Fibroblast of lung (primary cell): ENCODE measurements at regions not wholly inside any gene's neighbourhood (a gene's known extent, or its start where the extent isn't known, plus 50 kb on each side); places are given as distances from the start of the nearest gene placed in this dataset.
A peak's percentile ranks its signal among the peaks of the same experiment; 100 is the strongest.

Source experiments
- DNase-seq, 2 donors: peaks; one replicate each; pipeline versions ENCODE4 v3.0.0 to v3.0.0-alpha.2; 2010; ENCODE audit warnings: low read depth in 2 of 2
- H2AFZ ChIP-seq: 2 replicates; pipeline ENCODE4 v1.5.1; 2012; ENCODE audit warnings: low read length, control low read depth, inconsistent platforms
- H3K27ac ChIP-seq: 2 replicates; pipeline ENCODE4 v1.5.1; 2011; ENCODE audit warnings: low read length, control low read depth; ENCODE audit not compliant: insufficient read depth
- H3K27me3 ChIP-seq: 2 replicates; pipeline ENCODE4 v1.5.1; 2011; ENCODE audit warnings: mild to moderate bottlenecking, low read length; ENCODE audit not compliant: control insufficient read depth, insufficient read depth
- H3K36me3 ChIP-seq: 2 replicates; pipeline ENCODE4 v1.5.1; 2011; ENCODE audit warnings: low read length; ENCODE audit not compliant: control insufficient read depth, insufficient read depth
- H3K4me1 ChIP-seq: 2 replicates; pipeline ENCODE4 v1.5.1; 2011; ENCODE audit warnings: low read length; ENCODE audit not compliant: control insufficient read depth, insufficient read depth; ENCODE audit errors: extremely low read depth
- H3K4me2 ChIP-seq: 2 replicates; pipeline ENCODE4 v1.5.1; 2011; ENCODE audit warnings: low read length, control low read depth; ENCODE audit not compliant: insufficient read depth; ENCODE audit errors: extremely low read depth
- H3K4me3 ChIP-seq, 4 experiments: fragments of 200-600 bp in 1 of 4; sonication (generic) in 1 of 4; replicated peaks in 1 of 4; 2 replicates each; pipeline ENCODE4 v1.5.1; 2011 to 2016; ENCODE audit warnings: low read length in 4 of 4, low read depth in 3 of 4, mild to moderate bottlenecking in 3 of 4, control low read depth in 2 of 4, inconsistent platforms in 1 of 4, mixed read lengths in 1 of 4; ENCODE audit not compliant: insufficient read depth in 1 of 4; ENCODE audit errors: control extremely low read depth in 1 of 4
- H3K79me2 ChIP-seq: 2 replicates; pipeline ENCODE4 v1.5.1; 2012; ENCODE audit warnings: mild to moderate bottlenecking, low read length, inconsistent platforms; ENCODE audit not compliant: control insufficient read depth, insufficient read depth
- H3K9ac ChIP-seq: 2 replicates; pipeline ENCODE4 v1.5.1; 2011; ENCODE audit warnings: mild to moderate bottlenecking, low read length, control low read depth; ENCODE audit not compliant: insufficient read depth
- H3K9me3 ChIP-seq: 2 replicates; pipeline ENCODE4 v1.5.1; 2012; ENCODE audit warnings: low read depth, low read length; ENCODE audit not compliant: control insufficient read depth, insufficient read depth
- H4K20me1 ChIP-seq: 2 replicates; pipeline ENCODE4 v1.5.1; 2011; ENCODE audit warnings: low read length; ENCODE audit not compliant: control insufficient read depth, insufficient read depth; ENCODE audit errors: extremely low read depth
- EZH2 ChIP-seq: IDR thresholded peaks from 2 replicates; pipeline ENCODE4 v1.5.1; 2012; ENCODE audit warnings: low read length, control low read depth, mild to moderate bottlenecking; ENCODE audit errors: missing control alignments
- TF ChIP-seq, protein P1 (sequence below), 2 donors: IDR thresholded peaks in 1 of 2; conservative IDR thresholded peaks in 1 of 2; 1 replicate in 1 of 2; 2 replicates in 1 of 2; pipeline ENCODE4 v1.5.1; 2011 to 2012; ENCODE audit warnings: low read length in 2 of 2, control low read depth in 1 of 2, inconsistent platforms in 1 of 2, low read depth in 1 of 2, mild to moderate bottlenecking in 1 of 2

DNA sequence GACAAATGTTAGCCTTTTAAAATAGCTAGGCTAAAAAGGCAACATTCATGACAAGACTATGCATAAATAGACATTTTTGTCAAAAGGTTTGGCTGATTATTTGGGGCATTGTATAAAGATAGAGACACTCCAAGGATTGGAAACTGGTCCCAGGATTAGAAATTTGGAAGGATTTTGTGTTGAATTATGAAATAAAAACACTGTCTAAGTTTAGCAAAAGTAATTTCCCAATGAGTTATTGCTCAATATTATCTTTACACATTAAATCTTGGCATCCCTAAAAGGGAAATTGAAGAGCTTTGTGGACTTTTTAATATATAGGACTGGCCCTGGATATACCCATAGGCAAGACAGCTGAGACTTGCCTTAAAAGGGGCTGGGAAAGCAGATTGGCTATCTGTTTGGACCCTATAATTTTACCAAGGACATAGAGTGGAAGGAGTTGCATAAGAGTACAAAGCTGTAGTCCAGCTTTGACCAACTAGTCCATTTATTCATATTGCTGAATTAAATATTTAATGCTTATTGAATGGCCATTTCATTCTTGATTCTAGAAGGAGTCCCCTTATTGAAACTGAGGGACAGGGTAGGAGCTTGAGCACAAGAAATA lies 382.7 kb downstream of the METTL15 start:
- no peaks in the 10 kb centered on the region for H3K36me3 ChIP-seq
- H3K9ac ChIP-seq = no peak overlapping the region
- H3K4me1 ChIP-seq = no peaks in the 10 kb centered on the region
- H2AFZ ChIP-seq = no peak overlapping the region
- no peak overlapping the region for H3K27ac ChIP-seq
- no peak overlapping the region for H3K4me3 ChIP-seq
- DNase-seq = peak in 1 of 2 donors; percentile 60
- H3K79me2 ChIP-seq = no peaks in the 10 kb centered on the region
- H3K4me2 ChIP-seq = no peak overlapping the region
- H4K20me1 ChIP-seq = no peaks in the 10 kb centered on the region
- H3K9me3 ChIP-seq = no peaks in the 10 kb centered on the region
- no peaks in the 10 kb centered on the region for H3K27me3 ChIP-seq
- TF ChIP-seq, protein P1, sequence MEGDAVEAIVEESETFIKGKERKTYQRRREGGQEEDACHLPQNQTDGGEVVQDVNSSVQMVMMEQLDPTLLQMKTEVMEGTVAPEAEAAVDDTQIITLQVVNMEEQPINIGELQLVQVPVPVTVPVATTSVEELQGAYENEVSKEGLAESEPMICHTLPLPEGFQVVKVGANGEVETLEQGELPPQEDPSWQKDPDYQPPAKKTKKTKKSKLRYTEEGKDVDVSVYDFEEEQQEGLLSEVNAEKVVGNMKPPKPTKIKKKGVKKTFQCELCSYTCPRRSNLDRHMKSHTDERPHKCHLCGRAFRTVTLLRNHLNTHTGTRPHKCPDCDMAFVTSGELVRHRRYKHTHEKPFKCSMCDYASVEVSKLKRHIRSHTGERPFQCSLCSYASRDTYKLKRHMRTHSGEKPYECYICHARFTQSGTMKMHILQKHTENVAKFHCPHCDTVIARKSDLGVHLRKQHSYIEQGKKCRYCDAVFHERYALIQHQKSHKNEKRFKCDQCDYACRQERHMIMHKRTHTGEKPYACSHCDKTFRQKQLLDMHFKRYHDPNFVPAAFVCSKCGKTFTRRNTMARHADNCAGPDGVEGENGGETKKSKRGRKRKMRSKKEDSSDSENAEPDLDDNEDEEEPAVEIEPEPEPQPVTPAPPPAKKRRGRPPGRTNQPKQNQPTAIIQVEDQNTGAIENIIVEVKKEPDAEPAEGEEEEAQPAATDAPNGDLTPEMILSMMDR (conservative IDR thresholded peaks at IDR 0.05 in 1 of 2, IDR thresholded peaks at IDR 0.05 in 1 of 2; ENCODE audit: low read depth in 1 of 2, low read length in 2 of 2) = no peak
- no peak for TF ChIP-seq EZH2

DNA sequence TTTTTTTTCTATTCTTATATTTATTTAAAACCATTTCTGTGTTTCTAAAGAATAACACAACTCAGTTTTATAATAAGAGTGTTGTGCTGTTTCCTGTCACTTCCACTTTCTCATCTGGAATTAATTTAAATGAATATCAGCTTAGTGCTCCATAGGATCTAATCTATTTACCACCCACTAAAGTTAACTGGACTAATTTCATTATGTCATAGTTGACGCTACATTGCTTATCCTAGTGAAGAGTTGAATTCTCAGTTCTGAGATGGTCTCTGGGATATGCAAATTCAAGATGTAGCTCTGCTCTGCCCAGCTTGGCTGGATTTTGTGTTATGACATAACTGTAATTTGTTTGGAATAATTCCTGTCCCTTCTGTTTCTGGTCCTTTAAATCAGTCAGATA lies 380.1 kb downstream of the METTL15 start:
- Histone ChIP-seq H3K4me2 (no peak overlapping the region), H3K27ac (no peak overlapping the region), H3K36me3 (no peaks in the 10 kb centered on the region), H4K20me1 (no peaks in the 10 kb centered on the region), H2AFZ (no peak overlapping the region), H3K79me2 (no peaks in the 10 kb centered on the region), H3K4me1 (no peaks in the 10 kb centered on the region), H3K4me3 (no peak overlapping the region), H3K9me3 (no peaks in the 10 kb centered on the region), H3K9ac (no peak overlapping the region), H3K27me3 (no peaks in the 10 kb centered on the region)
- TF ChIP-seq, protein P1 (conservative IDR thresholded peaks at IDR 0.05 in 1 of 2, IDR thresholded peaks at IDR 0.05 in 1 of 2; ENCODE audit: low read depth in 1 of 2, low read length in 2 of 2) = no peak
- no peak for TF ChIP-seq EZH2
- no peak for DNase-seq

DNA sequence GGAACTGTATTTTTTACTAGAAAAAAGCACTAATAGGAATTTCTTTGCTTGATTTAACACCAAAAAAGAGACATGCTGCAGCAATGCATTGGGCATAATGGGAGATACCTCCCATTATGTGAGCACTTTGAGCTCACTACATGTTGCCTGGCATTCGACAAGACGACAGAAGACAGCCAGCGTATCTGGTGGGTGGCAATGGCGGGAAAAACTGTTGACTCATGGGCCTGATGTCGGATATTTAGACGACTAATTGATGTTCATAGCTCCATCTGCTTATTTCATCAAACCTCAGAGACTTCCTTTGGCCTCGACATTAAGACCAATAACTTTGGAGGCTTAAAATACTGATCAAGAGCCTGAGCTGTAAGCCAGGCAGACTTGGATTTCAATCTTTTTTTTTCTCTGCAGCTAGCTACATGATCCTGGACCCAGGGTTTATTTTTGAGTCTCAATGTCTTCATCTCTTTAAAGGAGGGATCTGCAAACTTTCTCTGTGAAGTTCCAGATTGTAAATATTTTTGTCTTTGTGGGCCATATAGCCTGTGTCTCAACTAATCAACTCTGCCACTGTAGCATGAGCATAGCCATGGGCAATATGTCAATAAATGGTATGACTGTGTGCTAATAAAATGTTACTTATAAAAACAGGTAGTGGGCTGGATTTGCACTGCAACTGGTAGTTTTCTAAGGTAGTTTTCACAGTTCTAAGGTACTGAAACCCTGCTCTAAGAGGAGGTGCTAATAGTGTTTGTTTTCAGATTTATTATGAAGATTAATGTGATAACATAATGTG lies 375.1 kb downstream of the METTL15 start:
- H3K27me3 ChIP-seq = no peaks in the 10 kb centered on the region
- H3K9ac ChIP-seq = no peak overlapping the region
- no peaks in the 10 kb centered on the region for H3K79me2 ChIP-seq
- no peak overlapping the region for H3K27ac ChIP-seq
- no peak overlapping the region for H3K4me2 ChIP-seq
- H3K36me3 ChIP-seq = no peaks in the 10 kb centered on the region
- H3K4me1 ChIP-seq = no peaks in the 10 kb centered on the region
- H4K20me1 ChIP-seq = no peaks in the 10 kb centered on the region
- no peak overlapping the region for H2AFZ ChIP-seq
- TF ChIP-seq, protein P1 (conservative IDR thresholded peaks at IDR 0.05 in 1 of 2, IDR thresholded peaks at IDR 0.05 in 1 of 2; ENCODE audit: low read depth in 1 of 2, low read length in 2 of 2) = no peak
- no peak for TF ChIP-seq EZH2
- no peak overlapping the region for H3K4me3 ChIP-seq
- no peak for DNase-seq
- H3K9me3 ChIP-seq = no peaks in the 10 kb centered on the region
